ENCODE measurements at regions not wholly inside any gene's neighbourhood (a gene's known extent, or its start where the extent isn't known, plus 50 kb on each side); places are given as distances from the start of the nearest gene placed in this dataset.

DNA sequence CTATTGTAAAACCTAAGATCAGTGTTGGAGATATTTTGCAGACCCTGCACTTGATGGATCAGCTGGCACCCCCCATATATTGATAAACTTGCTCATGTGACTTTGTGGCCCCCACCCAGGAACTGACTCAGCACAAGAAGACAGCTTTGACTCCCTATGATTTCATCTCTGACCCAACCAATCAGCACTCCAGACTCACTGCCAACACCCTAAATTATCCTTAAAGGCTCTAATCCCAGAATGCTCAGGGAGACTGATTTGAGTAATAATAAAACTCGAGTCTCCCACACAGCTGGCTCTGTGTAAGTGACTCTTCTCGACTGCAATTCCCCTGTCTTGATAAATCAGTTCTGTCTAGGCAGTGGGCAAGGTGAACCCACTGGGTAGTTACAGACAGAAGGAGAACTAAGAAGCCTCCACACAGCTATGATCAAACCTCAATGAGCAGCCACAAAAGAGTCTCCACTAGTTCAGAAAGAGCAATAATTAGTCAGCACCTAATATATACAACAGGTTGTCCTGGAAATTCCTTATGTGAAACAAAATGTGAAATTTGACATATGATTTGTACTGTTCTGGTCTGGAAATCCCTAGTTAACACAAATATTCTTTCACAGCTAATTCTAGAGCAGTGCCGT lies 52.2 kb downstream of the ACTL7B start:
- no peaks in the 10 kb centered on the region for H3K4me1 Mint-ChIP-seq
- no peaks in the 10 kb centered on the region for H3K9me3 Mint-ChIP-seq
- H3K27me3 Mint-ChIP-seq, result peaks cover 14% of the 10 kb centered on the region
- H3K36me3 Mint-ChIP-seq (ENCODE audit: low read depth), result no peaks in the 10 kb centered on the region
- no peak for ATAC-seq (replicated peaks)
- H3K27ac Mint-ChIP-seq, result no peak overlapping the region
- no peak overlapping the region for H3K4me3 Mint-ChIP-seq

GRCh38 chr9:108802967-108803366 lies 52.8 kb downstream of the ACTL7B start:
- H3K4me1 Mint-ChIP-seq, result no peaks in the 10 kb centered on the region
- H3K27ac Mint-ChIP-seq, result no peak overlapping the region
- H3K9me3 Mint-ChIP-seq, result no peaks in the 10 kb centered on the region
- H3K36me3 Mint-ChIP-seq (ENCODE audit: low read depth), result no peaks in the 10 kb centered on the region
- no peak for ATAC-seq (replicated peaks)
- H3K27me3 Mint-ChIP-seq, result peaks cover 14% of the 10 kb centered on the region
- no peak overlapping the region for H3K4me3 Mint-ChIP-seq

GRCh38 chr9:108801949-108802348 lies 53.8 kb downstream of the ACTL7B start:
- H3K9me3 Mint-ChIP-seq, result no peaks in the 10 kb centered on the region
- no peaks in the 10 kb centered on the region for H3K36me3 Mint-ChIP-seq (ENCODE audit: low read depth)
- H3K4me1 Mint-ChIP-seq, result no peaks in the 10 kb centered on the region

DNA sequence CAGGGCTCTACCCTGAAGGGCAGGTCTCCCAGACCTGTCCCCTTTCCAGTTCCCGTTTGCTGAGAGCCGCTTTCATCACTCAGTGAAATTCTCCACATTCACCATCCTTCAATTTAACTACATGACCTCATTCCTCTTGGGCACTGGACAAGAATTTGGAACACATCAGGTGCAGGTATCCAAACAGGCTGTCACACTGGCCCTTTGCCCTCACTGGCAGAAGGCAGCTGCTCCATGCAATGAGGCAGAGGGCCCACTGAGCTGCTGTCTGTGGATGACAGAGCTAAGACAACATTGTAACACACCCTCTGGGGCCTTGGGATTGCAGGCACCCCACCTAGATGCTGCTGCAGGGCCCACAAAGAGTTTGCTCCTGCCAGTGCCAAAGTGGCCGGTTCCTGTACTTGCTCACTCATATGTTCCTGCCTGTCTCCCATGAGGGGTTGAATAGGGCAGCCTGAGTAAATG lies 55.1 kb downstream of the ACTL7B start:
- Mint-ChIP-seq H3K36me3 (ENCODE audit: low read depth) (no peaks in the 10 kb centered on the region), H3K27me3 (no peaks in the 10 kb centered on the region), H3K9me3 (no peaks in the 10 kb centered on the region), H3K4me1 (no peaks in the 10 kb centered on the region), H3K27ac (no peak overlapping the region), H3K4me3 (no peak overlapping the region)
- no peak for ATAC-seq (replicated peaks)

More at GRCh38 chr9:108801949-108802348, 53.8 kb downstream of the ACTL7B start:
- H3K4me3 Mint-ChIP-seq, result no peak overlapping the region
- H3K27me3 Mint-ChIP-seq, result peaks cover 9% of the 10 kb centered on the region
- no peak overlapping the region for H3K27ac Mint-ChIP-seq
- no peak for ATAC-seq (replicated peaks)

DNA sequence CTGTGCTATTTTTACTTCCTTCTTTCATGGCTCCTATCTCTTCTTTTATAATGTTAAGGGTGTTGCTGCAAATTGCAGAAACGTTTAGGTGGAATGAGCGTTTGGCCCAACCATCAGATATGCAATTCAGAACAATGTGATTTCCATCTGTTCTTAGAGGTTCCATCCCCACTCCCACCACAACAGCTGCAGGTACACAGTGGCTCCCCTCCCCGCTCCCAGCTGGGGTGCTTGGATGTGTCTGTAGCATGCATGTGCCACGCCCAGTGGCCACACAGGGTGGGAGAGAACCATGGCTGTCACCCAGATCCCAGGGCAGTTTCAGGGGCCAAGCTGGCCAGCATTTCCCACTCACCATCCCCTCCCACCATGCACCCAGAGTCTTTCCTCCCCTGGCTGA lies 62.2 kb downstream of the ACTL7B start:
- H3K4me1 Mint-ChIP-seq, result no peaks in the 10 kb centered on the region
- H3K36me3 Mint-ChIP-seq (ENCODE audit: low read depth), result no peaks in the 10 kb centered on the region
- H3K27me3 Mint-ChIP-seq, result peaks cover 6% of the 10 kb centered on the region
- no peaks in the 10 kb centered on the region for H3K9me3 Mint-ChIP-seq
- H3K27ac Mint-ChIP-seq, result no peak overlapping the region
- H3K4me3 Mint-ChIP-seq, result no peak overlapping the region
- ATAC-seq (replicated peaks), result no peak

DNA sequence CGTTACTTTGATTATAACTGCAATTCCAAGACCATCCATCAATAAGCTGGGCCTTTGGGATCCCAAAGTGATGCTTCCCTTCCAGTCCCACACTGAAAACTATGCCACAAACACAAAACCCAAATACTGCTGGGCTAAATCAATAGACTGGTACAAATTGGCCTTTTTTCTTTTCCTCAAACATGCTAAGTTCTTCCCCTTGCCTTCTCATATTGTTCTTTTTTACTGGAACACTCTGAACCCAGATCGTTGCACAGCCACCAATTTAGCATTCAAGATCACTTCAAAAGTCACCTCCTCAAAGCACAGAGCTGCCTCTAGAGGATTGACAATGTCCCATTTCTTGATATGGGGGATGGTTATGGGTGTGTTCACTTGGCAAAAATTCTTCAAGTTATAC lies 66.0 kb downstream of the ACTL7B start:
- Mint-ChIP-seq H3K9me3 (no peaks in the 10 kb centered on the region), H3K4me1 (no peaks in the 10 kb centered on the region), H3K4me3 (no peak overlapping the region), H3K27ac (no peak overlapping the region), H3K27me3 (peaks cover 6% of the 10 kb centered on the region), H3K36me3 (ENCODE audit: low read depth) (no peaks in the 10 kb centered on the region)
- no peak for ATAC-seq (replicated peaks)

- Mint-ChIP-seq H3K9me3 (no peaks in the 10 kb centered on the region), H3K27me3 (peaks cover 6% of the 10 kb centered on the region), H3K4me3 (no peak overlapping the region), H3K36me3 (ENCODE audit: low read depth) (no peaks in the 10 kb centered on the region), H3K4me1 (no peaks in the 10 kb centered on the region), H3K27ac (no peak overlapping the region)
- no peak for ATAC-seq (replicated peaks)
Observed at GRCh38 chr9:108787690-108788048, 68.1 kb downstream of the ACTL7B start.

GRCh38 chr9:108786901-108787689 lies 68.7 kb downstream of the ACTL7B start:
- H3K4me3 Mint-ChIP-seq, result no peak overlapping the region

DNA sequence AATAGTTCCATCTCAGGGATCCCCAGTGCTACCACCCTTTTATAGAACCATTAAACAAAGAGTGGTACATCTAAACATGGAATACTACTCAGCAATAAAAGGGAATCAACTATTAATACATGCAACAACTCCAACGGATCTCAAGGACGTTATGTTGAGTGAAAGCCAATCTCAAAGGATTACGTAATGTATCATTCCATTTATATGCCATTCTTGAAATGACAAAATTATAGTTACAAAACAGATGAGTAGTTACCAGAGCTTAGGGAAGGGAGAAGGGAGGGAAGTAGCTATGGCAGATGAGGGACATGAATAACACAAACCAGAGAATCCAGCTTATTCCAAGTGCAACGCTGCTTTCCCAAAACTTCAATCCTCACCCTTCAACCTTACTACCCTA lies 69.5 kb downstream of the ACTL7B start:
- Mint-ChIP-seq H3K36me3 (ENCODE audit: low read depth) (no peaks in the 10 kb centered on the region), H3K4me3 (no peak overlapping the region), H3K9me3 (no peaks in the 10 kb centered on the region), H3K4me1 (no peaks in the 10 kb centered on the region), H3K27me3 (peaks cover 8% of the 10 kb centered on the region), H3K27ac (no peak overlapping the region)
- no peak for ATAC-seq (replicated peaks)

More at GRCh38 chr9:108786901-108787689, 68.7 kb downstream of the ACTL7B start:
- no peak for ATAC-seq (replicated peaks)
- H3K27me3 Mint-ChIP-seq, result peaks cover 8% of the 10 kb centered on the region
- no peaks in the 10 kb centered on the region for H3K36me3 Mint-ChIP-seq (ENCODE audit: low read depth)
- H3K9me3 Mint-ChIP-seq, result no peaks in the 10 kb centered on the region
- no peak overlapping the region for H3K27ac Mint-ChIP-seq
- H3K4me1 Mint-ChIP-seq, result no peaks in the 10 kb centered on the region

DNA sequence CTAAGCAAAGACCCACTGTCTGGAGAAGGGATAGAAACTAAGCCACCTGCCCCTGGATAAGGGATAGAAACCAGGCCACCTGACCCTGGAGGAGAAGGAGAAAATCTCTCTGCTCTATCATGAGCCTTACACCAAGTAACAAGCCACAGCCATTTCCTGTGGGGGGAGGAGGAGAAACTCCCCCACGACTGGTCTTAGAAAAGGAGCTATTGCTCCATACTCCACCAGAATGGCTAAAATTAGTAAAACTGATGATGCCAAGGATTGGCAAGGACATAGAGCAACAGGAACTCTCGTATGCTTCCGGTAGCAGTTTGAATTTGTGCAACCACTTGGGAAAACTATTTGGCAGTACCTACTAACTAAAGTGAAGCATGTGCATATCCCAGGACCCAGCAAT lies 70.8 kb downstream of the ACTL7B start:
- peaks cover 4% of the 10 kb centered on the region for H3K27me3 Mint-ChIP-seq
- ATAC-seq (replicated peaks), result no peak
- H3K4me3 Mint-ChIP-seq, result no peak overlapping the region
- H3K9me3 Mint-ChIP-seq, result no peaks in the 10 kb centered on the region
- no peak overlapping the region for H3K27ac Mint-ChIP-seq
- H3K36me3 Mint-ChIP-seq (ENCODE audit: low read depth), result no peaks in the 10 kb centered on the region
- no peaks in the 10 kb centered on the region for H3K4me1 Mint-ChIP-seq

GRCh38 chr9:108783731-108784495 lies 71.9 kb downstream of the ACTL7B start:
- no peak overlapping the region for H3K4me3 Mint-ChIP-seq
- no peaks in the 10 kb centered on the region for H3K4me1 Mint-ChIP-seq
- H3K27me3 Mint-ChIP-seq, result peaks cover 8% of the 10 kb centered on the region
- H3K27ac Mint-ChIP-seq, result no peak overlapping the region
- H3K9me3 Mint-ChIP-seq, result no peaks in the 10 kb centered on the region
- no peak for ATAC-seq (replicated peaks)
- no peaks in the 10 kb centered on the region for H3K36me3 Mint-ChIP-seq (ENCODE audit: low read depth)

DNA sequence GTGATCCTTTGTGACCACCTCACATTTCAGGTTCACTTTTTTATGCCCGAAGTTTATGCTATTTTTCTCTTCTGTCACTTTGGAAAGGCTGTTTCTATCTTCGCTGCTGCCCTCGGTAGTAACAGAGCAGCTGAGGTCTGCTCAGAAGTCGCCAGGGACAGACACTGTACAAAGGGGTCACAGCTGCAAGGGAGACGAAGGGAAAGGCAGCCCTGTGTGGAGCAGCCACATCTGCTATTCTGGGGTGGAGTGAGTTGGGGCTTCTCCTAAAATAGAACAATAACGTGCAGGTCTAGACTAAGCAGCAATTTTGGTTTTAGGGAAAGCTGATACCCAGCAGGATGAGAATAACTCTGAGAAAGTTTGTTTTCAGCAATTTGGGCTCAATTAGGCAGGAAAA lies 72.5 kb downstream of the ACTL7B start:
- Mint-ChIP-seq H3K27ac (no peak overlapping the region), H3K4me1 (no peaks in the 10 kb centered on the region), H3K36me3 (ENCODE audit: low read depth) (no peaks in the 10 kb centered on the region), H3K27me3 (peaks cover 8% of the 10 kb centered on the region), H3K4me3 (no peak overlapping the region), H3K9me3 (no peaks in the 10 kb centered on the region)
- no peak for ATAC-seq (replicated peaks)

DNA sequence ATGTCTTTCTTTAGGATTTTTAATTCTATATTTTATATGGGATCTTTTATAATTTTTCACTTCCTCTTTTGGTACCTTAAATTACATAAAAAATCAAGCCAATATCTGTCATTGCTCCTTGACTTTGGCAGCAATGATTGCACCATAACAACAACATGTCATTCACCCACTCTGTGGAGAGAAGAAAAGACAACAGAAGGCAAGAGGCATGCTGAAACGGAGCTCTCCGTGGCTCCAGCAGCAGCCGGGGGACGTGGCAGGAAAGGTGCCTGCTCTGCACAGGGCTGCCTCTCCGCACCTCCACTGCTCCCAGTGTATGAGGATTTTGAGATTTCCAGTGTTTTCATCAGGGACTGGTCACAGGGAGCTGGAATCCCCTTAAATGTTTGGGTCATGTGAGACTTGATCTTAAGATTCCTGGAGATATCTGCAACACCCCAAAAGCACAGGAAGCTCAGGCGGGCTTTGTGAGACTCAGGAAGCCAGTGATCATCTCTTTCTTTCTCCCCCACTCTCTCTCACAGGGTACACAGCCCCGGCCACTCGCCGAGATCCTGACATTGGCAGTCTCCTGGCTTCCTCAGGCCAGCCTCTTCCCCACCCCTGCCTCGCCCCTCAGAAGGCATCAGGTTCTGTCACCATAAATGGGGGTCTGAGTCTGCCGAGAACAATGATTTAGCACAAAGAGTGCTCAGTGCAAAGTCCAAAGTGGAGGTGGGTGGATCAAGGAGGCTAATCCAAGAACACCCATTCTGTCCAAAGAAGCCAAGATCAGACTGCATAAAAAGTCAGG lies 74.6 kb downstream of the ACTL7B start:
- Mint-ChIP-seq H3K4me1 (no peaks in the 10 kb centered on the region), H3K36me3 (ENCODE audit: low read depth) (no peaks in the 10 kb centered on the region), H3K27me3 (peaks cover 8% of the 10 kb centered on the region), H3K27ac (no peak overlapping the region), H3K4me3 (no peak overlapping the region), H3K9me3 (no peaks in the 10 kb centered on the region)
- ATAC-seq (replicated peaks), result no peak
